H1 (cell line): ENCODE measurements at regions not wholly inside any gene's neighbourhood (a gene's known extent, or its start where the extent isn't known, plus 50 kb on each side); places are given as distances from the start of the nearest gene placed in this dataset.
A peak's percentile ranks its signal among the peaks of the same experiment; 100 is the strongest.

Source experiments
- CTCF ChIA-PET: fragments of 300-600 bp; sonication (Branson Sonifier 250); formaldehyde crosslinking; loops from one replicate; lab custom pipeline; 2021; ENCODE audit not compliant: partially characterized antibody; lab: Charles Lee
- POLR2A ChIA-PET: fragments of 300-600 bp; sonication (Branson Sonifier 250); formaldehyde crosslinking; loops from one replicate; lab custom pipeline; 2021; ENCODE audit warnings: inconsistent platforms; ENCODE audit not compliant: partially characterized antibody; lab: Charles Lee
- DNase-seq, 2 experiments: peaks; one replicate each; pipeline versions ENCODE4 v3.0.0 to v3.0.0-alpha.2; 2010 to 2022; ENCODE audit warnings: low spot score in 2 of 2, low read depth in 1 of 2, mixed read lengths in 1 of 2
- FAIRE-seq: peaks from 2 replicates; lab custom pipeline; 2011; peaks lifted over from hg19 to GRCh38; lab: Jason Lieb, UNC
- H2AFZ ChIP-seq: 2 replicates; pipeline ENCODE4 v1.8.1; 2012; ENCODE audit warnings: low read length, inconsistent platforms
- H2AK5ac ChIP-seq: 2 replicates; pipeline ENCODE4 v1.6.1; 2013; ENCODE audit warnings: low read depth, low read length
- H2BK120ac ChIP-seq: replicated peaks from 2 replicates; pipeline ENCODE3; 2013; ENCODE audit warnings: low read depth, low read length, inconsistent platforms
- H2BK12ac ChIP-seq: 2 replicates; pipeline ENCODE4 v1.6.1; 2013; ENCODE audit warnings: low read depth, low read length
- H2BK15ac ChIP-seq: 2 replicates; pipeline ENCODE4 v1.6.1; 2013; ENCODE audit warnings: low read length
- H2BK20ac ChIP-seq: 2 replicates; pipeline ENCODE4 v1.6.1; 2013; ENCODE audit warnings: low read length
- H2BK5ac ChIP-seq: 2 replicates; pipeline ENCODE4 v1.6.1; 2013; ENCODE audit warnings: low read depth, low read length
- H3K14ac ChIP-seq: 2 replicates; pipeline ENCODE4 v1.6.1; 2013; ENCODE audit warnings: inconsistent platforms; ENCODE audit not compliant: insufficient read length
- H3K18ac ChIP-seq: 2 replicates; pipeline ENCODE4 v1.6.1; 2013; ENCODE audit warnings: low read length; ENCODE audit errors: extremely low read depth
- H3K23ac ChIP-seq: 2 replicates; pipeline ENCODE4 v1.6.1; 2013; ENCODE audit warnings: inconsistent platforms; ENCODE audit not compliant: insufficient read length
- H3K23me2 ChIP-seq: 2 replicates; pipeline ENCODE4 v1.6.1; 2013; ENCODE audit warnings: low read depth, low read length
- H3K27ac ChIP-seq: 2 replicates; pipeline ENCODE4 v1.6.1; 2011; ENCODE audit warnings: low read depth, low read length, inconsistent platforms
- H3K27me3 ChIP-seq, 4 experiments: replicated peaks in 1 of 4; 1 replicate in 1 of 4; 2 replicates in 3 of 4; pipeline versions ENCODE4 v1.6.1 to v1.8.1; 2011 to 2013; ENCODE audit warnings: low read length in 3 of 4, mild to moderate bottlenecking in 3 of 4, inconsistent platforms in 2 of 4, mixed read lengths in 2 of 4, moderate library complexity in 1 of 4; ENCODE audit not compliant: control insufficient read depth in 3 of 4, insufficient read depth in 3 of 4; ENCODE audit errors: extremely low read depth in 1 of 4
- H3K36me3 ChIP-seq, 4 experiments: 2 replicates each; pipeline versions ENCODE4 v1.6.1 to v1.8.1; 2011 to 2013; ENCODE audit warnings: mild to moderate bottlenecking in 4 of 4, low read length in 3 of 4, moderate library complexity in 2 of 4, control low read depth in 1 of 4, inconsistent platforms in 1 of 4; ENCODE audit not compliant: insufficient read depth in 4 of 4, control insufficient read depth in 2 of 4
- H3K4ac ChIP-seq: replicated peaks from 2 replicates; pipeline ENCODE3; 2013; ENCODE audit warnings: low read length, low read depth, mixed read lengths, inconsistent platforms; ENCODE audit not compliant: insufficient read length
- H3K4me1 ChIP-seq, 4 experiments: replicated peaks in 1 of 4; 1 replicate in 1 of 4; 2 replicates in 3 of 4; pipeline versions ENCODE4 v1.6.1 to v1.8.1; 2011 to 2013; ENCODE audit warnings: low read length in 3 of 4, inconsistent platforms in 2 of 4, mixed read lengths in 1 of 4; ENCODE audit not compliant: insufficient read depth in 4 of 4, control insufficient read depth in 3 of 4
- H3K4me2 ChIP-seq, 2 experiments: 2 replicates each; pipeline versions ENCODE4 v1.6.1 to v1.8.1; 2011 to 2013; ENCODE audit warnings: low read depth in 2 of 2, low read length in 2 of 2, control low read depth in 1 of 2, inconsistent platforms in 1 of 2, mild to moderate bottlenecking in 1 of 2; ENCODE audit not compliant: insufficient read depth in 1 of 2
- H3K4me3 ChIP-seq, 4 experiments: fragments of 200-600, 300-600 bp in 1 of 4; sonication (generic), shearing (Covaris generic), sonication (Bioruptor Twin) in 1 of 4; 2 replicates each; pipeline versions ENCODE4 v1.5.1 to v1.8.1; 2011 to 2016; ENCODE audit warnings: low read length in 4 of 4, low read depth in 3 of 4, control low read depth in 2 of 4, inconsistent platforms in 2 of 4, mild to moderate bottlenecking in 2 of 4, mixed read lengths in 1 of 4, moderate library complexity in 1 of 4; ENCODE audit not compliant: insufficient read depth in 2 of 4; ENCODE audit errors: extremely low read depth in 1 of 4
- H3K56ac ChIP-seq: replicated peaks from 2 replicates; pipeline ENCODE3; 2013; ENCODE audit warnings: low read depth, mild to moderate bottlenecking, mixed read lengths, low read length, inconsistent platforms; ENCODE audit not compliant: insufficient read length
- H3K79me1 ChIP-seq: 2 replicates; pipeline ENCODE4 v1.6.1; 2013; ENCODE audit warnings: low read depth, low read length, control low read depth
- H3K79me2 ChIP-seq, 2 experiments: 2 replicates each; pipeline versions ENCODE4 v1.6.1 to v1.8.1; 2012 to 2013; ENCODE audit warnings: low read length in 2 of 2, mild to moderate bottlenecking in 2 of 2, inconsistent platforms in 1 of 2; ENCODE audit not compliant: insufficient read depth in 2 of 2, control insufficient read depth in 1 of 2
- H3K9ac ChIP-seq, 4 experiments: replicated peaks in 1 of 4; 1 replicate in 1 of 4; 2 replicates in 3 of 4; pipeline versions ENCODE4 v1.6.1 to v1.8.1; 2011 to 2013; ENCODE audit warnings: low read depth in 3 of 4, low read length in 3 of 4, control low read depth in 2 of 4, mild to moderate bottlenecking in 2 of 4, moderate library complexity in 2 of 4, inconsistent platforms in 1 of 4; ENCODE audit errors: extremely low read depth in 1 of 4
- H3K9me3 ChIP-seq, 2 experiments: 2 replicates each; pipeline versions ENCODE4 v1.6.1 to v1.8.1; 2012 to 2013; ENCODE audit warnings: mild to moderate bottlenecking in 2 of 2, moderate library complexity in 2 of 2, control low read depth in 1 of 2, inconsistent platforms in 1 of 2, low read depth in 1 of 2, low read length in 1 of 2, mixed read lengths in 1 of 2; ENCODE audit not compliant: insufficient read depth in 2 of 2
- H4K20me1 ChIP-seq, 2 experiments: replicated peaks in 1 of 2; 2 replicates each; pipeline versions ENCODE3 to v1.8.1; 2011 to 2013; ENCODE audit warnings: inconsistent platforms in 2 of 2, low read length in 2 of 2, mild to moderate bottlenecking in 1 of 2; ENCODE audit not compliant: insufficient read depth in 2 of 2, control insufficient read depth in 1 of 2
- H4K5ac ChIP-seq: 2 replicates; pipeline ENCODE4 v1.6.1; 2013; ENCODE audit warnings: low read length, low read depth, mixed read lengths, inconsistent platforms; ENCODE audit not compliant: insufficient read length
- H4K8ac ChIP-seq: 2 replicates; pipeline ENCODE4 v1.8.0; 2013; ENCODE audit warnings: mild to moderate bottlenecking, moderate library complexity, low read length, inconsistent platforms; ENCODE audit not compliant: insufficient read depth; ENCODE audit errors: extremely low read depth
- H4K91ac ChIP-seq: replicated peaks from 2 replicates; pipeline ENCODE3; 2013; ENCODE audit warnings: low read length, mixed read lengths, inconsistent platforms; ENCODE audit not compliant: insufficient read length
- MAFK ChIP-seq: IDR thresholded peaks from 2 replicates; pipeline ENCODE4 v1.6.1; 2012; ENCODE audit warnings: low read depth, mild to moderate bottlenecking, improper control_type of control experiment, low read length
- SIN3A ChIP-seq, 2 experiments: IDR thresholded peaks in 1 of 2; conservative IDR thresholded peaks in 1 of 2; 2 replicates each; pipeline ENCODE4 v1.6.1; 2011 to 2012; ENCODE audit warnings: low read length in 2 of 2, improper control_type of control experiment in 1 of 2, low read depth in 1 of 2, mild to moderate bottlenecking in 1 of 2
- WGBS, 2 experiments: shearing (Covaris generic) in 1 of 2; methylation state at CpG; one replicate each; pipeline versions ENCODE4 v1.1.6 to v1.1.7; 2013 to 2015; ENCODE audit warnings: low lambda C conversion rate in 2 of 2, mixed read lengths in 2 of 2, inconsistent platforms in 1 of 2, low coverage in 1 of 2, missing lambda C conversion rate in 1 of 2; ENCODE audit not compliant: insufficient replicate concordance in 2 of 2, insufficient coverage in 1 of 2, insufficient read length in 1 of 2; ENCODE audit errors: extremely low coverage in 1 of 2, missing lambda C conversion rate in 1 of 2; 5-methylcytosine and 5-hydroxymethylcytosine counted together
- TF ChIP-seq, protein P1 (sequence below): IDR thresholded peaks from 2 replicates; pipeline ENCODE4 v1.6.1; 2011; ENCODE audit warnings: low read length, improper control_type of control experiment

DNA sequence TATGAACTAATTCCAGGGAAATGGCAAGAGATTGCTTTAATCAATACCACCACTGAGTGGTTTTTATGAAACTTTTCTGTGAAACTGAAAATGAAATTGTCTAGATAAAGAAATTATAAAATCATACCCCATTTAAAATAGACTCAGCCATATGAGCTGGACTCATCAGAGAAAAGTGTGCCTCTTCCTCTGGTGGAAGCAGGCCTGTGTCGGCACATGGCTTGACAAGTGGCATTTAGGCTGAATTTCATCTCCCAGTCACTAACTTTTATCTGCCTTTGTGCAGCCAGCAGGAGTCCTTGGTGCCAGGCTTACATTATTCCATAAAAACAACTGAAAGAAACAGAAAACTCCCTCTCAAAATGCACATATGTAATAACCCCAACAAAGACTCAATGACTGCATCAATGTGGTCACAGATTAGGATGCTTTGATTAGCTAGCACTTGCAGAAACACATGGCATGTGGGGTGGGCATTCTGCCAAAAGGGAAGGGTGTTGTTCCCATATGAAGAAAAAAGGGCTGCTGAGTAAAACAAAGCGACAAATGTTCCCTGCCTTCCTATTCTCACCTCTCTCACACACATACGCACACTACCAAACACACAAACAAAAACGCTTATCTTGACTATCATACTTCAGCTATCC, 232.3 kb downstream of the PABPC4L start:
- 0 out of 2 replicates have a peak overlapping the region, but pooled peaks have one; percentile 33 for H2AFZ ChIP-seq
- H4K91ac ChIP-seq, result no peak overlapping the region
- H3K23me2 ChIP-seq, result no peaks in the 10 kb centered on the region; the same call in 1 of the 2 replicates
- H2BK5ac ChIP-seq, result no peak overlapping the region
- no peak overlapping the region for H2BK12ac ChIP-seq
- H2BK20ac ChIP-seq, result no peak overlapping the region
- no peaks in the 10 kb centered on the region for H3K4me1 ChIP-seq
- H3K9me3 ChIP-seq, result no peaks in the 10 kb centered on the region
- no peaks in the 10 kb centered on the region for H3K27me3 ChIP-seq
- H3K36me3 ChIP-seq, result no peaks in the 10 kb centered on the region
- no peak overlapping the region for H3K27ac ChIP-seq
- H4K5ac ChIP-seq, result no peak overlapping the region
- no peaks in the 10 kb centered on the region for H3K79me1 ChIP-seq
- no peak overlapping the region for H4K8ac ChIP-seq
- no peak for FAIRE-seq
- H3K18ac ChIP-seq, result no peak overlapping the region
- H3K79me2 ChIP-seq, result no peaks in the 10 kb centered on the region
- H2AK5ac ChIP-seq, result no peak overlapping the region
- no peak overlapping the region for H3K4ac ChIP-seq
- H2BK15ac ChIP-seq, result no peak overlapping the region
- no peak for DNase-seq
- no peaks in the 10 kb centered on the region for H4K20me1 ChIP-seq
- no peak overlapping the region for H3K14ac ChIP-seq
- no peak overlapping the region for H3K4me3 ChIP-seq
- POLR2A ChIA-PET, result no interaction called here
- no peak overlapping the region for H2BK120ac ChIP-seq
- H3K4me2 ChIP-seq, result no peak overlapping the region
- CTCF ChIA-PET, result no interaction called here
- 90 to 100% methylated on average over 2 to 4 of the region's 4 CpGs for WGBS, 2 experiments
- H3K9ac ChIP-seq, result no peak overlapping the region; a peak in 1 of 7 replicates
- no peak overlapping the region for H3K23ac ChIP-seq
- H3K56ac ChIP-seq, result no peak overlapping the region
- TF ChIP-seq, protein P1, sequence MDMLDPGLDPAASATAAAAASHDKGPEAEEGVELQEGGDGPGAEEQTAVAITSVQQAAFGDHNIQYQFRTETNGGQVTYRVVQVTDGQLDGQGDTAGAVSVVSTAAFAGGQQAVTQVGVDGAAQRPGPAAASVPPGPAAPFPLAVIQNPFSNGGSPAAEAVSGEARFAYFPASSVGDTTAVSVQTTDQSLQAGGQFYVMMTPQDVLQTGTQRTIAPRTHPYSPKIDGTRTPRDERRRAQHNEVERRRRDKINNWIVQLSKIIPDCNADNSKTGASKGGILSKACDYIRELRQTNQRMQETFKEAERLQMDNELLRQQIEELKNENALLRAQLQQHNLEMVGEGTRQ, result no peak
- no peak for TF ChIP-seq MAFK
- TF ChIP-seq SIN3A (conservative IDR thresholded peaks at IDR 0.05 in 1 of 2, IDR thresholded peaks at IDR 0.05 in 1 of 2; ENCODE audit: low read depth in 1 of 2, low read length in 2 of 2), result no peak
